ELF-1 (cell line): ENCODE measurements at regions not wholly inside any gene's neighbourhood (a gene's known extent, or its start where the extent isn't known, plus 50 kb on each side); places are given as distances from the start of the nearest gene placed in this dataset.
"Not testable (repeated sequence)": the region's sequence is repeated elsewhere in the genome, so short reads cannot be mapped to it uniquely, and the experiment has no call there.

Experiments used
- DNase-seq: peaks from one replicate; pipeline ENCODE4 v3.0.0-alpha.2; 2016; ENCODE audit warnings: low read depth, low spot score

DNA sequence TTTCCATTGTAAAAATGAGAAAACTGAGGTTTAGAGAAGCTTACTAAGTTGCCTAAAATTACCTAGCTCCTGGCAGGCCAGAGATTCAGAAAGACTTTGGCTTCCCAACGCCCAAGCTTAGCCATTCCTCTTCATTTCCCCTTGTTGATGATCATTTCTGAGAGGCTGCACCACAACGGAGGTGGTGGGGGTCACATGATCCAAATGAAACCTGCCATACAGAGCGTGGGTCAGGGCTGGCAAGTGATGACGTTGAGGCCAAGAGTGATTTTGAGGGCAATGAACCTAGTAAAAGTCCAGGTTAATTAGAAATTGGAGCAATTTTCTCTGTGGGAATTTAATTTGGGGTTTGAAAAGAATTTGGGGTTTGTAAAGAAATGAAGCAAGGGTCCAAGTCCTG, 109.9 kb downstream of the TMEM182 start:
- DNase-seq, result no peak

DNA sequence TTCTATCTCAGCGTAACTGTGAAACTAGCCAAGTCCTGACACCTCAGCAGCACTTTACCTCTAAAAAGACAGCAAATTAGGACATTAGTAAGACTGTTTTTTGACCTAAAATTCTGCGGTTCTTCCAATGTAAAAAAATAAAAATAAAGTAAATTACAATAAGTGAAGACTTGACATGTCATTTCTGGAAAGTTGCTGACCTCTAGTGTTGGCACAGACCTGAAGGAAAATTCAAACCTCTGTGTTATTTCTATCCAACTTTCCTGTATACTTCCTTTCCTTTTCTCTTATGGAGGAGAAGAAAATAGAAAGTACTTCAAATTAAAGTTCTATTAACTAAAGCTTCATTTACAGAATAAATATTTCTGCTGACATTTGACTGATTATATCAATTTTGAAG, 110.6 kb downstream of the TMEM182 start:
- DNase-seq, result no peak

DNA sequence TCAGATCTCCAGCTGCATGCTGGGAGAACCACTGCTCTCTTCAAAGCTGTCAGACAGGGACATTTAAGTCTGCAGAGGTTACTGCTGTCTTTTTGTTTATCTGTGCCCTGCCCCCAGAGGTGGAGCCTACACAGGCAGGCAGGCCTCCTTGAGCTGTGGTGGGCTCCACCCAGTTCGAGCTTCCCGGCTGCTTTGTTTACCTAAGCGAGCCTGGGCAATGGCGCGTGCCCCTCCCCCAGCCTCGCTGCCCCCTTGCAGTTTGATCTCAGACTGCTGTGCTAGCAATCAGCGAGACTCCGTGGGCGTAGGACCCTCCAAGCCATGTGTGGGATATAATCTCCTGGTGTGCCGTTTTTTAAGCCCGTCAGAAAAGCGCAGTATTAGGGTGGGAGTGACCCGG, 117.7 kb downstream of the TMEM182 start:
- not testable (repeated sequence) for DNase-seq

DNA sequence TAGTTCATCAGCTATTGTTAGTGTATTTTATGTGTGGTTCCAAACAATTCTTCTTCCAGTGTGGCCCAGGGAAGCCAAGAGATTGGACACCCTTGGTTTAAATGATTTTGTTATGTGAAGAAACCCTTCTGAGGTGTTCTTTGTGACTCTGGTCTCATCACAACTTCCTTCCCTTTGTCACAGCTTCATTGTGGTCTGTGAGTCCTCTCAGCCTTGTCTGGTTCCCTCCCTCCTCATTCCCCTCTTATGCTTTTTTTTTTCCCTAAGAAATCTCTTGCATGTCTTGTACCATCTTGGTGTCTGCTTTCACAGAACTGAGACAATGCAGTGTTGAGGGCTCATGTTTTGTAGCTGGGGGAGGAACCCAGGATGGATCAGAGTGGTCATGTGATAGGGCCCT, 118.9 kb downstream of the TMEM182 start:
- no peak for DNase-seq

DNA sequence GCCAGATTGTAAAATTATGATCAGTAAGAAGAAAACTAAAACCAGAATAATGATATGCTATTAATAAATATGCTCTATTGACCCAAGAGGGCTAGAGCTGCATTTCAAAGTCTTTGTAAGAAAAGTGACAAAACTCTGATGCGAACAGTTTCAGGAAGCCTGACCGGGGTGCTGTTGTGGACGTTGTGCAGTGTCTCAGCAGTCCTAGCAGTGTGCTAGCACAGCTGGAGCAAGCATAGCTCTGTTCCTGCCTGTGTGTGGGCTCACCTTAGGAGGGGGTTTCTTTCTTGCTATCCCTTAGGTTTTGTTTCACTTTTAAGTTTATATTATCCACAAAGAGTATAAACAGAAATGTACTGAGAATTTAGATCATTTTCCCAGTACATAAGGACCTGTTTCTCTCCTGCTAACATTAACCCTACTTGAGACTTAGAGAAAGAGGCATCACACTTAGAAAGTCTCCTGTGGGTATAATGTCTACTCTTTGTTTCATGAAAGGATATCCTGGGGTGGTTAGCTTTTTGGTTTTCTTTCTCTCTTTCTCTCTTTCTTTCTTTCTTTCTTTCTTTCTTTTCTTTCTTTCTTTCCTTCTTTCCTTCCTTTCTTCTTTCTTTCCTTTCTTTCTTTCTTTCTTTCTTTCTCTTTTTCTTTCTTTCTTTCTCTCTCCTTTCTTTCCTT, 124.5 kb downstream of the TMEM182 start:
- no peak for DNase-seq

DNA sequence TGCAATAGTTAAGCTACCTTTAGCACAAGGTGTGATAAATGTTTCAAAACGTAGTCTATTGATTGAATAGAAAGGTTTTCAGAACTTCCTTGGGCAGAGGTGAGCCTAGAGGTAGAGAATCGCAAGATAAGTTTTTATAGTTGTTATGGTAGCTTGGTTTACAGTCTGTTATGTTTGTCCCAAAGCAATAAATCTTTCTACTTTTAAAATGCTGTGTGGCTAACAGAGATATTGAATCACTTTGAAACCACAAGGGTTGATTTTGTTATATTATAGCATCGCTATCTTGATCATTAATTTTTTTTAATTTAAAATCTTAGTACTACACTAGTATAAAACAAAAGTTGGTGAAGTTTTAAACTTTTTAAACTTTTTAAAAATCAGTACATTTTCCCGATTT, 126.7 kb downstream of the TMEM182 start:
- DNase-seq, result no peak

DNA sequence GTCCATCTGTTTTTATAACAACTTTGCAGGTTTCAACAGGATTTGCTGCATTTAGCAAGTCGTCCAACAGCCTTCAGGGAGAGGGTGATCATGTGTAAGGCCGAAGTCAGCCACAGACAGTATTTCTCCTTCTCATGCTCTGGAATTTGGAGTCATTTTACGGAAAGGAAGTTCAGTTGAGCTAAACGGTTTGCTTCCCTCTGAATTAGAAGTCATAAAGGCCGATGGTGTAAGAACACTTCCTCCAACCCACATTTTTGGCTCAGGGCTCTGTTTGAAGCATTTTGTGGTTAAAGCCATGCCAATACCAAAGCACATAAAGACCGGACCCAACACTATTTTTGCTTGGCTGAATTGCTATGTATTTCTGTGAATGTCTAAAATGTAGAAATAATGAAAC, 129.5 kb downstream of the TMEM182 start:
- no peak for DNase-seq

DNA sequence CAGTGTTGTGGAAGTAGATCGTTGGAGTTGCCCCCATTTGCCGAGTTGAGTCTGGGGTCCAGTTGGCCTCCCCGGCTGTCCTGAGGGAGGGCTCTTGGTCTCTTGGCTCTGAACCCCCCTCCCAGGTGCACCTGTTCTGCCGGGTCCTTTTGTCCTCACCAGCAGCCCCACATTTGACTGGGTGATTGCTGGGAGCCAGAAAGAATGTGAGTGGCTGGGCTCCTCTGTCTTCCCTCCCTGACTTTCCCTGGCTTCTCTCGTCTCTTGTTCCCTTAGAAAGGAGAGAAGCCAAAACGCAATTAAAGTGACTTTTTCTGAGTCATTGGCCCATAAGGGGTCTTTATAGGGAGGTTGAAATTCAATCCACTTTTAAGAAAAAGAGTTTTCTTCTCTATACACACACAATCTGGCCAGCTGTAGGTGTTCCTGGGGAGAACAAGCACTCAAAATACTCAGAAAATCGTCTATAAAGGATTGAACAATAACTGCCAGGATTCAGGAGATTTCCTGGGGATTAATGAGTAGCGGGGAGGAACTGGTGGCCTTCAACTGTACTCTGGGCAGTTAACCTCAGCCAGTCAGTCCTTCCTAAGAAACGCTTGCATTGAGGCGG, 131.0 kb downstream of the TMEM182 start:
- DNase-seq, result peak; percentile 8

DNA sequence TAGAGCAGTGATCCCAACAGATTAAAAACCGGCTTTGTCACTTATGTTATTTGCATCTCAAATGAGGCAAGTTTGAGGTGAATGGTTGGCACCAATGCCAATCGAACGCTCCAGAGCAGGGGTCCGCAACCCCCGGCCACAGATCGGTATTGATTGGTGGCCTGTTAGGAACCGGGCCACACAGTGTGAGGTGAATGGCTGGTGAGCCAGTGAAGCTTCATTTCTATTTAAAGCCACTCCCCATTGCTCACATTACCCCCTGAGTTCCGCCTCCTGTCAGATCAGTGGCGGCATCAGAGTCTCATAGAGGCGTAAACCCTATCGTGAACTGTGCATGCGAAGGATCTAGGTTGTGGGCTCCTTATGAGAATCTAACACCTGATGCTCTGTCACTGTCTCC, 132.0 kb downstream of the TMEM182 start:
- no peak for DNase-seq

DNA sequence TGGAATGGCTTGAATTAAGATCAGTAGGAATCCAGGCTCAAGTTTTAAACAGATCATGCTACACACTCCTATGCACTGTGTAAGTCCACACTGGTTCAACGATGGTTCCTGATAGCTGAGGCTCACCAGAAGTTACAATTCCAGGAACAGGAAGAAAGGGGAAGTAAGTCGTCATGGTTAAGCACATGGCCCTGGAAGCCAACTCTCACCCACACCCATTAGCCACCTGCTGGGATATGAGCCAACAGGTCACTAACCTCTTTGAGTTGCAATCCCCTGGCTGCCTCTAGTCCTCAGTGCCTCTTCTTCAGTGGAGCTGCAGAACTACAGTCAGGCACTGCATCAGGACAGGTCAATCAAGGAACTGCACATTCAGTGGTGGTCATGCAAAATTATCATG, 133.5 kb downstream of the TMEM182 start:
- peak; percentile 5 for DNase-seq

DNA sequence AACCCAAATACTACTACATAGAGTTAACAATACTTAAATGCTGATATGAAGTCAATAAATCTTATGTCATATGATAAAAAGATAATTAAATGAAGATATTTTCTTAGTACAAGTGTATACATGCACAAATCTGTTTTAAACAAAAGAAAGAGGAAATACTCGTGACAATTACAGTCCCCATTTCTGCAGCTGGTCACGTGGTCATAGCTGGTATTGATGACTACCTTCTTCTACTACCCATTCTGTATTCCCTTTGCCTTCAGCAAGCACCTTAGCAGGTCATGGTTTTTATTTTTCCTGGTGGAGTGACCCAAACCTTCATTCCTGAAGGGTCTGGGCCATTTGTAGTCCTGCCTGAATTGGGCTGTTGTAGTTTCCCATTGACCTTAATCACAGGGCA, 147.4 kb downstream of the TMEM182 start:
- not testable (repeated sequence) for DNase-seq

DNA sequence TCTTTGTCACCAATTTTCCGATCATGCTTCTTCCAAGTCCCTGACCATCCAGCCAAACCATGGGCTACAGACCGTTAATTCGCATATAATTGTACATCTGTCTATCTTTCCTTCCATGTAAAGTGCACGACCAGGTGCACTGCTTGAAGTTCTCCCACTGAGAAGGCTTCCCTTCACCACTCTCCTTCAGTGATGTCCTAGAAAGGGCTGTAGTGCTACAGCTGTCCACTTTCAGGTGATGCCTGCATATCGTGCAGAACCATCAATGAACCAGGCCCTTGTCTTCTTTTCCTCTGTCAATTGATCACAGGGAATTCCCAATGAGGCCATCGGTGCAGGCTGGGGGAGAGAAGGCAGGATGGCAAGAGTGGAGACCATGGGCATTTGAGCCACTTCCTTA, 148.9 kb downstream of the TMEM182 start:
- no peak for DNase-seq

DNA sequence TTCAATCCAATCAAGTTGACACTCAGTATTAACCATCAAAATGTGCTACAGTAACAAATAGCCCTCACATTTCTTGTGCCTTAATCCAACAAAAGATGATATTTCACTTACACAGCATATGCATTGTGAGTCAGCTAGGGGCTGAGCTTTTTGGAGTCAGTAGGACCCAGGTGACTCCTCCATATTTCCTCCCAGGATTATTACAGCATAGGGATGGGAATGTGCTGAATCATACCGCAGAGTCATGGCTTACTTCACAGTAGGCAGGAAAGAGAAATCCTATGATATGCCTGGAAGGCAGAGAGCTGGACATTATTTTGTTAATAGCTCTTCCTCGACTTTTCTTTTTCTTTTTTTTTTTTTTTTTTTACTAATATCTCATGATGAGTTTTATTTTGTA, 153.3 kb downstream of the TMEM182 start:
- no peak for DNase-seq

DNA sequence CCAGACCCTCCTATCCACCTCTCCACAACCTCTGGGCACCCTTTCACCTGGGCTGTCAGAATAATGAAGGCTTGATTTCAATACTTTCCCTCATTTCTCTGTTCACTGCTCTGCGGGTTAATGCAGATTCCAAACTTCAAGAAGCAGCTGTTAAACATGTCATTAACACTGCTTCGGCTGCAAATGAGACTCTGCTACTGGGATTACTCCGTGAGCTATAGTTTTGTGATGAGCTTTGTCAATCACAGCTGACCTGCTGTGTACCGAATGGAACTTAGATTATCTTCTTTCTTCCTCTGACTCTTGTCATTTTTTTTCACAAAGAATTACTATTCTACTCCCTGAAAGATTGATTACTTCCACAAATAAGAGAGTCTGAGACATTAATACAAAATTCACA, 160.5 kb downstream of the TMEM182 start:
- no peak for DNase-seq

DNA sequence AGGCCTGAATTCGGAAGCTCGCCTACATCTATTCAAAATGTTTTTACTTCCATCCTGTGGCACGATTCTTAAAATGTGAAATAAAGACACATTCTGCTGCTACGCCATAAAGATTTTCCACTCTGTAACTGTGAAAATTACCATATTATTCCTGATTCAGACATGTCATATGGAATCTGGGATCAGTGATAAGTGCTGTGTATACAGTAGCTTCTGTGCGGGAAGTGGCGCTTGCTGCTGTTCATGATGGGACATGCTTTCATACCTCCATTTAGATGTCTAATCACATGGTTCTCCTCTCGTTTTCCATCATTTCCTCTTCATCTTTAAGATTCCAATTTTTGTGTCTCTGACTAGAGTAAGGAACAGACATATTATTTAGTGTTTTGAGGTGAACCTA, 163.2 kb downstream of the TMEM182 start:
- no peak for DNase-seq

DNA sequence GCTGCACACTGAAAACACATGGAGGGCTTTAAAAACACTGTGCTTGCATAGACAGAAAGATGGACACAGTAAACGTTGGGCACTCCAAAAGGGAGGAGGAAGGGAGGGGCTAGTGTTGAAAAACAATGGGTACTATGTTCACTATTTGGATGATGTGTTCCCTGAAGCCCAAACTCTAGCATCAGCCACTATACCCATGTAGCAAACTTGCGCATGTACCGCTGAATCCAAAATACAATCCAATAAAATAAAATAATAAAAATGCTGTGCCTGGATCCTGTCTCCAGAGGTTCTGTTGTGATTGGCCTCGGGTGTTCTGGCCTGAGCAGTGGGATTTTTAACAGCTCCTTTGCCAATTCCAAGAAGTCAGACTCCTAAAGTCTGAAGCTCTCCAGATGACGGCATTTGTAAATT, 166.0 kb downstream of the TMEM182 start:
- no peak for DNase-seq

DNA sequence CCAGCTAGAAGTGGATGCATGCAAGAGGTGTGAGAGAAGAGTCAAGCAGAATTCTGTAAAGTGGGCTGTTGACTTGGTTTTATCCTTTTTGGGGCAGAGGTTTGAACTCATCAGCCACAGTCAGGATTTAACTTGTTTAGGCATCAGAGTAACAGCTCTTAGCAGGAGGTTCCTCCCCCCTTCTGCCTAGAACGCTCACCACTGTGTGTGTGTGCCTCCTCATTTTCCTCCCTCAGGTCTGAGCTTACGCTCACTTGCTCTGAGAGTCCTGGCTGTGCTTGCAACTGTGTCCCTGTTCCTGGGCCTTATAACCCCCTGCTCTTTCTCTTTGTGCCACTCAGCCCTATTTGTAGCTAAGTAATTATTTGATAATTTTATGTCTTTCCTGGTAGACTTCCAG, 167.9 kb downstream of the TMEM182 start:
- no peak for DNase-seq

DNA sequence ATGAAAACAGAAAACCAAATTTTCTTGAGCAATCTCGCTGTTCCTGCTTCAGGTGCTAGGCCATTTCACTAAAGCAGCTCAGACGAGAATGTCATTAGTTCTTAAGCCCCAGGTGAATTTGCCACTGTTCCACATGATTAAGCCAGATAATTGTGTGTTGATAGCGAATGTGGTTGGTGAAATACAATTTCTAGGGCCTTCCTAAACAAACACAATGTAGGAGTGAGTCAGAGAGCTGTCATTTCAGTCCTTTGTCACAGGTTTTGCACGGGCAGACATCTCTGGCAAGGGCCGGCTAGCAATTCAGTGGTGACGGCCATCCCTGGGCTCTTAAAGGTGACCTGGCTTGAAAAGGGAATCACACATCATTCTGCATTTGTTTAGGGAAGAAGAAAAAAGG, 170.7 kb downstream of the TMEM182 start:
- no peak for DNase-seq

DNA sequence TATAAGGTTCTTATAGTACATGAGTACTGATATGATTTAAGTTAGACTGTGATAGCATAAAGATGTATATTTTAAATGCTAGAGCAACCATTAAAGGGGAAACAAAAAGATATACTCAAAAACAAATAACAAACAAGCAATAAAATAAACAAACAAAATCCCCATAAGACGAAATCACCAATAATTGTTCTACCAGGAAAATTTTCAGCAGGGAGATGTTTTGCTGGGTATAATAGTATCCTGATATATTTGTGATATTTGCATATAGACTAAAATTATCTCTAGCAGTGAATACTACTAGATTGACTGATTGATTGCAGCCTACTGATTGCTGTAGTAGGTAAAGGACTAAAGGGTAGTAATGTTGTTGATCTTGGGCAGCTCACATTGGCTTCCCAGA, 177.4 kb downstream of the TMEM182 start:
- no peak for DNase-seq

DNA sequence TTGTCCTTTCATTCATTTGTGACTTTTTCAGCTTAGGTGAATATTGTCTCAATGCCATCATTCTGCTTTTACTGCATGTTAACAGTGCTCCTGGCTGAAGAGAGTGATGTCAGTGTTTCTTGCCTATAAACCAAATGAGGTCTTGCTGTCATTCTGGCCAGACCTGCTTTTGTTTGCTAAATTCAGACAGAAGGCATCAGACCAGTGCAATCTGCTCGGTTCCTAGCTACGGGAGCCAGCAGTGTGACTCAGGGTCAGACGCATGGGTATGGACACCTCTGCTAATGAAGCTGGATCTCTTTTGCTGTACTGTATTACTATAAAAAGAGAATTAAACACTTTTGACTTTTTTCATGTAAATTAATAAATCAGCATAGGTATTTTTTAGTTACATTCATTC, 178.9 kb downstream of the TMEM182 start:
- no peak for DNase-seq

DNA sequence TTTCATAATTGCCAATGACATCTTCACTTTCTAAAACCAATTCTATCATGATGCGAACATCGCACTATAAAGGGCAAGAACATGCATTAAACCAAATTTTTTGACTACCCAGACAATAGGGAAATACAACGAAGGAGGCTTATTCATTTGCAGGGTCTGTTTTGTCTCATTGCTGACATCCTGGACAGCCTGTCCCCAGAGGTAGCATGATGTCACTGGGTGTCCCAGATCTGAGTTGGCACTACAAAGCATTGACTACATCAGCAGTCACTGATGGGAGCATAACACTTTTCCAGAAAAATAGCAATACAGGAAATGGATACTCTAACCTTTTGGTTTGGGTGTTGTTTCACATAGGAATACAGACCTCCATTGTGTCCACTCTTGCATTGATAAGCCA, 180.3 kb downstream of the TMEM182 start:
- no peak for DNase-seq

DNA sequence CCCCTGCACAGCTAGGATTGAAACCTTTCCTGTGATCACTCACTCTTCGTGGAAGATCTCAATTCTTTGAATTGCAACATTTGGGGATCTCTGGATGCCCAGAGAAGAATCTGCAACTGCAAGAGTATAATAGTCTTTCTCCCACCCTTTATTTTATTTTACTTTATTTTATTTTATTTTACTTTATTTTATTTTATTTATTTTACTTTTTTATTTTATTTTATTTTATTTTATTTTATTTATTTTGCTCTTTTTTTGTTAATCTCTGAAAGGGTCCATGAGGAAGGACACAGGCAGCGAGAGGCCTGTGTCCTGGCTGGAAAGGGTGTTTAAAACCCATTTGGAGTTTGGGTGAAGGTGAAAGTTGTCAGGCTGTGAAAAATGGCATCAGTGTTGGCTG, 181.4 kb downstream of the TMEM182 start:
- DNase-seq, result no peak

DNA sequence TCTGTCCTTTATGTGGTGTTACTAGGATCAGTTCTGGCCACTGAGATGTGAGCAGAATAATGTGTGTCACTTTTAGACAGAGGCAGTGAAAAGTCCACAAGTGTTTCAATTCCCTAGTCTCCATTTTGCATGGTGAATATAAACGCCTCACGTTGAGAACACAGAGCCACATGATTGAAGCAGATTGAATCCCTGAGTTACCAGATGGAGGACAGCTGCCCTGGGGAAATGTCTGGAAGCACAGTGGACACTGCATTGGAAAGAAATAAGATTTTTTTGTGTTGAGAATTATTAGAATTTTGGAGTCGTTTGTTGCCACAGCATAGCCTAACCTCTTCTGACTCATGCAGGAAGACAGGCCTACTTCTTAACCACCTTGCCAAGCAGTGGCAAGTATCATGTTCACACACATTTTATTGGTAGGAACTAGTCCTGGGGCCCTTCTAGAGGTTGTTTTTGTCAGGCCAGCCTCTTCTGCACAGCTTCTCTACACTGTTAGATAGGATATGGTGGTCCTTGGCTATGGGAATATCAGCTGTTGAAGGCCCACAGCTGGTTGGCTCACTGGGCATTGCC, 188.6 kb downstream of the TMEM182 start:
- DNase-seq, result no peak

DNA sequence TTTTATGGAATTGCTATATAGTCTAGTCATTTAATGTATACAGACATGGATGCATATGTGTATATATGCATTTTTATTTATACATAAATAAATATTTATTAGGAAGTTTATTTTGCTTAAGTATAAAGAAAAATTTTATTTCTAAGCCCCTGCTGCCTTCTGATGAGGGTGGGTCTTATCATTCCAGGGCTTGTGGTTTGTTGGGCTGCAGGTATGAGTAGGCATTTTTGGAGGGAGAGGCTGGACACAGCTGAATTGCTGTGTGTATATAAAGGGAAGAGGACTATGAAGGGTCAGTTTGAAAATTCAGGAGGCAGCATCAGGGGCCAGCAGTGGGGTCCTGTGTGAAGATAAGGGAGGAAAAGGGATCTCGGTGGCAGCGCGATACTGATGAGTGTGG, 189.4 kb downstream of the TMEM182 start:
- no peak for DNase-seq
